Endothelial cell of umbilical vein (primary cell): ENCODE measurements at regions not wholly inside any gene's neighbourhood (a gene's known extent, or its start where the extent isn't known, plus 50 kb on each side); places are given as distances from the start of the nearest gene placed in this dataset.
"Not testable (repeated sequence)": the region's sequence is repeated elsewhere in the genome, so short reads cannot be mapped to it uniquely, and the experiment has no call there.

Source experiments
- BruUV-seq: library from RNA; stranded (reverse); fragments of 400-500 nt; replicated peaks from 2 replicates; lab custom pipeline; 2021; lab: Mats Ljungman, UMichigan
- CTCF ChIA-PET: fragments of 300-600, 350-600 bp; sonication (Branson Sonifier 250); formaldehyde crosslinking; loops from one replicate; lab custom pipeline; 2021; ENCODE audit warnings: antibody characterized with exemption, inconsistent platforms; lab: Charles Lee
- POLR2A ChIA-PET: fragments of 300-600, 350-600 bp; sonication (Branson Sonifier 250); formaldehyde crosslinking; loops from one replicate; lab custom pipeline; 2021; ENCODE audit warnings: antibody characterized with exemption, inconsistent platforms; lab: Charles Lee
- DNase-seq: peaks from one replicate; pipeline ENCODE4 v3.0.0-alpha.2; 2011; ENCODE audit warnings: low read depth, low spot score
- FAIRE-seq: peaks from 2 replicates; lab custom pipeline; 2011; peaks lifted over from hg19 to GRCh38; lab: Jason Lieb, UNC
- H2AFZ ChIP-seq: 2 replicates; pipeline ENCODE4 v1.6.0; 2012; ENCODE audit warnings: low read depth, low read length, control low read depth, inconsistent platforms
- H3K27ac ChIP-seq: 2 replicates; pipeline ENCODE4 v1.5.1; 2011; ENCODE audit warnings: low read depth, mild to moderate bottlenecking, control low read depth, low read length, moderate library complexity; ENCODE audit not compliant: insufficient read depth
- H3K27me3 ChIP-seq, 2 experiments: 2 replicates each; pipeline versions ENCODE4 v1.6.0 to v1.6.1; 2011; ENCODE audit warnings: low read length in 2 of 2, mixed read lengths in 1 of 2; ENCODE audit not compliant: control insufficient read depth in 2 of 2, insufficient read depth in 2 of 2
- H3K36me3 ChIP-seq, 2 experiments: 2 replicates in 1 of 2; 3 replicates in 1 of 2; pipeline ENCODE4 v1.5.1; 2011; ENCODE audit warnings: low read length in 2 of 2, mild to moderate bottlenecking in 1 of 2, moderate library complexity in 1 of 2; ENCODE audit not compliant: control insufficient read depth in 2 of 2, insufficient read depth in 2 of 2; ENCODE audit errors: extremely low read depth in 1 of 2
- H3K4me1 ChIP-seq: 3 replicates; pipeline ENCODE4 v1.5.1; 2011; ENCODE audit warnings: mild to moderate bottlenecking, low read length; ENCODE audit not compliant: control insufficient read depth, insufficient read depth; ENCODE audit errors: extremely low read depth
- H3K4me2 ChIP-seq: 2 replicates; pipeline ENCODE4 v1.6.1; 2011; ENCODE audit warnings: low read length, control low read depth, mixed read lengths; ENCODE audit not compliant: insufficient read depth
- H3K4me3 ChIP-seq, 3 experiments: fragments of 200-600 bp in 1 of 3; sonication (generic), shearing (Covaris generic) in 1 of 3; replicated peaks in 1 of 3; 2 replicates each; pipeline ENCODE4 v1.5.1; 2011 to 2016; ENCODE audit warnings: control low read depth in 3 of 3, low read length in 3 of 3, mild to moderate bottlenecking in 2 of 3, inconsistent platforms in 1 of 3, low read depth in 1 of 3, moderate library complexity in 1 of 3; ENCODE audit not compliant: insufficient read depth in 1 of 3
- H3K79me2 ChIP-seq: 2 replicates; pipeline ENCODE4 v1.6.0; 2012; ENCODE audit warnings: low read length, inconsistent platforms; ENCODE audit not compliant: control insufficient read depth, insufficient read depth
- H3K9ac ChIP-seq: replicated peaks from 2 replicates; pipeline ENCODE3; 2011; ENCODE audit warnings: low read length, control low read depth; ENCODE audit not compliant: insufficient read depth; ENCODE audit errors: extremely low read depth
- H3K9me1 ChIP-seq: replicated peaks from 3 replicates; pipeline ENCODE4 v1.6.0; 2011; ENCODE audit warnings: mild to moderate bottlenecking, low read length; ENCODE audit not compliant: control insufficient read depth, insufficient read depth; ENCODE audit errors: extremely low read depth
- H3K9me3 ChIP-seq: replicated peaks from 2 replicates; pipeline ENCODE4 v1.5.1; 2012; ENCODE audit warnings: low read length, inconsistent platforms; ENCODE audit not compliant: control insufficient read depth, insufficient read depth
- H4K20me1 ChIP-seq: replicated peaks from 2 replicates; pipeline ENCODE3; 2011; ENCODE audit warnings: mild to moderate bottlenecking, low read length; ENCODE audit not compliant: control insufficient read depth, insufficient read depth; ENCODE audit errors: extremely low read depth
- EZH2 ChIP-seq: IDR thresholded peaks from 2 replicates; pipeline ENCODE4 v1.6.1; 2012; ENCODE audit warnings: borderline replicate concordance, low read depth, mild to moderate bottlenecking, moderate library complexity, low read length, inconsistent platforms; ENCODE audit not compliant: severe bottlenecking
- FOS ChIP-seq: IDR thresholded peaks from 2 replicates; pipeline ENCODE4 v1.6.1; 2011; ENCODE audit warnings: mild to moderate bottlenecking, low read length, moderate library complexity, borderline replicate concordance; ENCODE audit not compliant: insufficient read depth
- GATA2 ChIP-seq: IDR thresholded peaks from 2 replicates; pipeline ENCODE4 v1.7.0; 2011; ENCODE audit warnings: low read depth, mild to moderate bottlenecking, moderate library complexity, mixed read lengths, low read length; ENCODE audit not compliant: insufficient read length, insufficient read depth
- JUN ChIP-seq: IDR thresholded peaks from 2 replicates; pipeline ENCODE4 v1.6.1; 2011; ENCODE audit warnings: borderline replicate concordance, low read depth; ENCODE audit not compliant: insufficient read length, insufficient read depth
- MYC ChIP-seq: IDR thresholded peaks from one replicate; pipeline ENCODE4 v1.6.1; 2011; ENCODE audit warnings: mild to moderate bottlenecking, low read depth, low read length
- POLR2A ChIP-seq: IDR thresholded peaks from 2 replicates; pipeline ENCODE4 v1.6.1; 2012; ENCODE audit warnings: low read depth, mild to moderate bottlenecking, control low read depth, low read length
- POLR2AphosphoS5 ChIP-seq: IDR thresholded peaks from 2 replicates; pipeline ENCODE4 v1.6.1; 2012; ENCODE audit warnings: low read depth, mild to moderate bottlenecking, control low read depth, low read length, moderate library complexity; ENCODE audit not compliant: insufficient read depth
- dilution Hi-C: fragments of 300-500 bp; cut with MboI; formaldehyde crosslinking; loops from one replicate; pipeline ENCODE4 v1.15.0; 2019; ENCODE audit warnings: low sequenced_read_pairs; ENCODE audit not compliant: extremely low pct_ligation_motif_present
- intact Hi-C: fragments of 100-400 bp; cut with micrococcal nuclease; formaldehyde crosslinking; loops from one replicate; pipeline ENCODE4 v1.10.0; 2022
- TF ChIP-seq, protein P1 (sequence below): IDR thresholded peaks from 2 replicates; pipeline ENCODE4 v1.6.1; 2011; ENCODE audit not compliant: insufficient read depth, insufficient read length
- TF ChIP-seq, protein P2 (sequence below), 2 donors: IDR thresholded peaks; 1 replicate in 1 of 2; 2 replicates in 1 of 2; pipeline ENCODE4 v1.5.1; 2011; ENCODE audit warnings: low read length in 2 of 2, mild to moderate bottlenecking in 2 of 2, moderate library complexity in 2 of 2, control low read depth in 1 of 2, inconsistent platforms in 1 of 2, low read depth in 1 of 2; ENCODE audit not compliant: insufficient read depth in 1 of 2; ENCODE audit errors: extremely low read depth in 1 of 2

DNA sequence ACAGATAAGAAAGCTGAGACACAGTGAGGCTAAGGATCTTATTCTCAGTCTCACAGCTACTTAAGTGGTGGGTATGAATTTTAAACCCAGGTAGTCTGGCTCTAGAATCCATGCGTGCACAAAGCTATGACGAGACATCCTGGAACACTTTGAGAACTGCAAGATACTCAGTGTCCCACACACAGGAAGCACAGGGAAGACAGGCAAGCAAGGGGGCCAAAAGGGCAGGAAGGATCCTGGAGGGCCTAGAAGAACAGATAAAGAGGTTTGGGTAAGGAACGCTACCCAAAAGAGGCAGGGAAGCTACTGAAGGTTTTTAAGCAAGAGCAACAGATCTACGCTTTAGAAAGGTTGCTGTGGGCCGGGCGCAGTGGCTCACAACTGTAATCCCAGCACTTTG, 99.1 kb upstream of the HES1 start:
- H2AFZ ChIP-seq = no peak overlapping the region
- H3K4me3 ChIP-seq = no peak overlapping the region
- H3K27me3 ChIP-seq = no peaks in the 10 kb centered on the region
- ChIA-PET POLR2A (no interaction called here), CTCF (no interaction called here)
- DNase-seq (no peak), FAIRE-seq (no peak)
- intact Hi-C loops (no loop called here), dilution Hi-C loops (no loop called here)
- H3K79me2 ChIP-seq = no peaks in the 10 kb centered on the region
- TF ChIP-seq FOS (no peak), EZH2 (no peak), JUN (no peak), POLR2AphosphoS5 (no peak), GATA2 (no peak), POLR2A (no peak), MYC (no peak)
- TF ChIP-seq, protein P1, sequence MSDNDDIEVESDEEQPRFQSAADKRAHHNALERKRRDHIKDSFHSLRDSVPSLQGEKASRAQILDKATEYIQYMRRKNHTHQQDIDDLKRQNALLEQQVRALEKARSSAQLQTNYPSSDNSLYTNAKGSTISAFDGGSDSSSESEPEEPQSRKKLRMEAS = no peak
- TF ChIP-seq, protein P2, sequence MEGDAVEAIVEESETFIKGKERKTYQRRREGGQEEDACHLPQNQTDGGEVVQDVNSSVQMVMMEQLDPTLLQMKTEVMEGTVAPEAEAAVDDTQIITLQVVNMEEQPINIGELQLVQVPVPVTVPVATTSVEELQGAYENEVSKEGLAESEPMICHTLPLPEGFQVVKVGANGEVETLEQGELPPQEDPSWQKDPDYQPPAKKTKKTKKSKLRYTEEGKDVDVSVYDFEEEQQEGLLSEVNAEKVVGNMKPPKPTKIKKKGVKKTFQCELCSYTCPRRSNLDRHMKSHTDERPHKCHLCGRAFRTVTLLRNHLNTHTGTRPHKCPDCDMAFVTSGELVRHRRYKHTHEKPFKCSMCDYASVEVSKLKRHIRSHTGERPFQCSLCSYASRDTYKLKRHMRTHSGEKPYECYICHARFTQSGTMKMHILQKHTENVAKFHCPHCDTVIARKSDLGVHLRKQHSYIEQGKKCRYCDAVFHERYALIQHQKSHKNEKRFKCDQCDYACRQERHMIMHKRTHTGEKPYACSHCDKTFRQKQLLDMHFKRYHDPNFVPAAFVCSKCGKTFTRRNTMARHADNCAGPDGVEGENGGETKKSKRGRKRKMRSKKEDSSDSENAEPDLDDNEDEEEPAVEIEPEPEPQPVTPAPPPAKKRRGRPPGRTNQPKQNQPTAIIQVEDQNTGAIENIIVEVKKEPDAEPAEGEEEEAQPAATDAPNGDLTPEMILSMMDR (IDR thresholded peaks at IDR 0.05; ENCODE audit: extremely low read depth in 1 of 2, insufficient read depth in 1 of 2, low read depth in 1 of 2, low read length in 2 of 2) = no peak
- BruUV-seq = no TSS peak
- no peaks in the 10 kb centered on the region for H3K9me3 ChIP-seq
- no peak overlapping the region for H3K27ac ChIP-seq
- H3K9me1 ChIP-seq = no peaks in the 10 kb centered on the region
- H3K9ac ChIP-seq = no peak overlapping the region
- H3K36me3 ChIP-seq = no peaks in the 10 kb centered on the region
- peaks cover 17% of the 10 kb centered on the region for H3K4me1 ChIP-seq
- H4K20me1 ChIP-seq = no peaks in the 10 kb centered on the region
- H3K4me2 ChIP-seq = no peak overlapping the region

DNA sequence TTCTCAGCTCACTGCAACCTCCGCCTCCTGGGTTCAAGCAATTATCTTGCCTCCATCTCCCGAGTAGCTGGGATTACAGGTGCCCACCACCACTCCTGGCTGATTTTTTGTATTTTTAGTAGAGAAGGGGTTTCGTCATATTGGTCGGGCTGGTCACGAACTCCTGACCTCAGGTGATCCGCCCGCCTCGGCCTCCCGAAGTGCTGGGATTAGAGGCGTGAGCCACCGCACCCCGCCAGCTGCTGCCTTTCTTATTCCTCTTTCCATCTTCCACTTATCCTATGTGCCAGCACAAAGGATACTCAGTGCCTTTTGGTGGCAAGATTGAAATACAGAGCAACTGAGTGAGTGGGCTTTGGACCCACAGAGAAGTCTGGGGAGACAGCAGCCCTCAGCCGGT, 97.6 kb upstream of the HES1 start:
- peaks cover 28% of the 10 kb centered on the region for H3K4me1 ChIP-seq
- H3K9me3 ChIP-seq, H3K9me1 ChIP-seq, H2AFZ ChIP-seq, DNase-seq, H3K4me2 ChIP-seq, BruUV-seq, FAIRE-seq, intact Hi-C loops, H3K4me3 ChIP-seq, H3K79me2 ChIP-seq, H4K20me1 ChIP-seq, H3K36me3 ChIP-seq, H3K27me3 ChIP-seq, dilution Hi-C loops, H3K27ac ChIP-seq, H3K9ac ChIP-seq: not testable (repeated sequence)
- ChIA-PET POLR2A (interaction anchor here (0.5 to 0.9 kb wide), 2 partner anchors 97 to 98 kb away, joined by 5 to 8 read pairs; partner anchors contain the start of gene HES1), CTCF (interaction anchor here (1.3 to 1.4 kb wide), 3 partner anchors 9 to 26 kb away, joined by 3 to 4 read pairs (median 3); no protein-coding TSS in a partner anchor)
